GM12875 (cell line): ENCODE measurements at regions not wholly inside any gene's neighbourhood (a gene's known extent, or its start where the extent isn't known, plus 50 kb on each side); places are given as distances from the start of the nearest gene placed in this dataset.

Source experiments
- H3K4me3 ChIP-seq: one replicate; pipeline ENCODE4 v1.5.1; 2011; ENCODE audit warnings: low read depth, low read length, control low read depth
- TF ChIP-seq, protein P1 (sequence below): IDR thresholded peaks from 2 replicates; pipeline ENCODE4 v1.5.1; 2011; ENCODE audit warnings: low read depth, mild to moderate bottlenecking, control low read depth, inconsistent platforms, low read length, moderate library complexity, borderline replicate concordance; ENCODE audit not compliant: insufficient read depth

DNA sequence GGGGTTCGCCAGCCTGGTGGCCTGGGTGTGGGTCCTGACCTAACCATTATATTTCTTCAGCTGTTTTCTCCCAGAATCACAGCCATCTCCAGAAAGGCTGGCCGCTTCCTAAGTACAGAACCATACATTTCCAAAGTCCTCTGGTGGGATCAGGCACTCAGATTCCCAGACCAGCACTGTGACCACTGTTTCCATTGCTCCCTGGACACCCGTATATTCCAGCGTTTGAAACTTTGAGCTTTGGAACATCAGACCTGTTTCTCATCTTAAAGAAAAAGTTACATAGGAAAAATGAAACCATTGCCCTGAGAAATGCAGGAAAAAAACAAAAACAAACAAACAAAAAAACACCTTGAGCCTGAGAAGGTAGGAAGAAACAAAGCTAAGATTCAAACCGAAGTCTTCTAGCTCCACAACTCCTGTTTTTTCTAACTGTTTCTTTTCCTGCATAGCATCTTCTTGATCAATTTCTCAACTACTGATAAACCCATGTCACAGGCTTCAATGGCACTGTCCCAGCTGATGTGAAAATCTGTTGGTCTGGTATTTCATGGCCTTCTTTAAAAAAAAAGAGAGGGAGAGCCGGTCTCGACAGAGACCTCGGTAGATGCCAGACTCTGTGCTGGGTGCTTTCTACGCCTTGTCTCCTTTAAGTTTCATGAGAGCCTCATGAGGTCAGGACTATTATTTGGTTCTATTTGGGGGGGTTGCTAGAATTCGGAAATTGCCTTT is 221.3 kb downstream of the TOMM20 start:
- H3K4me3 ChIP-seq, result no peak overlapping the region
- TF ChIP-seq, protein P1, sequence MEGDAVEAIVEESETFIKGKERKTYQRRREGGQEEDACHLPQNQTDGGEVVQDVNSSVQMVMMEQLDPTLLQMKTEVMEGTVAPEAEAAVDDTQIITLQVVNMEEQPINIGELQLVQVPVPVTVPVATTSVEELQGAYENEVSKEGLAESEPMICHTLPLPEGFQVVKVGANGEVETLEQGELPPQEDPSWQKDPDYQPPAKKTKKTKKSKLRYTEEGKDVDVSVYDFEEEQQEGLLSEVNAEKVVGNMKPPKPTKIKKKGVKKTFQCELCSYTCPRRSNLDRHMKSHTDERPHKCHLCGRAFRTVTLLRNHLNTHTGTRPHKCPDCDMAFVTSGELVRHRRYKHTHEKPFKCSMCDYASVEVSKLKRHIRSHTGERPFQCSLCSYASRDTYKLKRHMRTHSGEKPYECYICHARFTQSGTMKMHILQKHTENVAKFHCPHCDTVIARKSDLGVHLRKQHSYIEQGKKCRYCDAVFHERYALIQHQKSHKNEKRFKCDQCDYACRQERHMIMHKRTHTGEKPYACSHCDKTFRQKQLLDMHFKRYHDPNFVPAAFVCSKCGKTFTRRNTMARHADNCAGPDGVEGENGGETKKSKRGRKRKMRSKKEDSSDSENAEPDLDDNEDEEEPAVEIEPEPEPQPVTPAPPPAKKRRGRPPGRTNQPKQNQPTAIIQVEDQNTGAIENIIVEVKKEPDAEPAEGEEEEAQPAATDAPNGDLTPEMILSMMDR, result no peak

DNA sequence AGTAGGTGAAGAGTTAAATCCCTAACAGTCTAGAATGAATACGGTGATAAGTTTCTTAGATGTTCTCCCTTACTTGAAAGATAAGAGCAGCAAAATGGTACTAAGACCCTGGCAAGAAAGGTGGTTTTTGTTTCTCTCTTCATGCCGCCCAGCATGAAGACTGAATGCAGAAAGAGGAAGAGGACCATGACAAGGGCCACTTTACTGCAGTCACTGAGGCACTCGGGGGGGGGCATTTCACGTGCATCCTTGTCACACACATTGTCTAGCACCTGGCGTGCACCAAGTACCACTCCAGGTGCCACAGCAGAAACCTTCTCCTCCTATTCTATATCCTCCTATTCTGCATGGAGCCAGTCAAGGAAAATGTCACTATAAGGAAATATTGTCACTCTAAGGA is 222.0 kb downstream of the TOMM20 start:
- H3K4me3 ChIP-seq, result no peak overlapping the region
- TF ChIP-seq, protein P1, result no peak

DNA sequence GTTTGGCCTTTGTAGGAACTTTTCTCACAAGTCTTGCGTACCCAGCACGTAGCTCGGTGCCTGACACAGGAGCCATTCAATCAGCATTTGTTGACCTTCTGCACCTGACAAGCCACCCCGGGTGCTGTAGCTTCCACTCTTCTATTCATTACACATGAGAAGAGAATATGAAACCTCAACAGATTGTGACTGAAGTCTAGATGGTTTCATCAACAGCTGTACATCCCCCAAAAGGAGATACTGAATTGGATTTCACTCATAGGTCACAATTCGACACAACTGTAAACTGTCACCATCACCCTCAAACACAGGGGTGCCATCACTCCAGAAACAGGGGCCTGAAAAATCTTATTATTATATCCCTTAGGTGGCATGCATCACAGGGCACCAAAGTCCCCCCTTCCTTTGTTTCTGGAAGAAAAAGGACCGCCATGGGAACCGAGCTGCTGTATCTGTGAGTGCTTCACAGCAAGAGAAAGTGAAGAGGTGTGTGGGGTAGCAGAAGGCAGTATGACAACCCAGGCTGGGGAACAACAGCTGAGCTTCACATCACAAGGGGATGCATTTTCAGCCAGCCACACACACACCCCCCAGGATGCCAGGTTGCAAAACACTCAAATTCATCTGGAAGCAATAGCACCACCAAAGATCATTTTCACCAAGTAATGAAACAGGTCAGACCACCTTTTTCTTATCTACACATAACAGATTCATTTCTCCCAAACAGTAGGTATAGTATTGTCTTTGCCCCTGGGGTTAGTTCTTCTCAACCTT is 225.7 kb downstream of the TOMM20 start:
- TF ChIP-seq, protein P1, result no peak
- no peak overlapping the region for H3K4me3 ChIP-seq

DNA sequence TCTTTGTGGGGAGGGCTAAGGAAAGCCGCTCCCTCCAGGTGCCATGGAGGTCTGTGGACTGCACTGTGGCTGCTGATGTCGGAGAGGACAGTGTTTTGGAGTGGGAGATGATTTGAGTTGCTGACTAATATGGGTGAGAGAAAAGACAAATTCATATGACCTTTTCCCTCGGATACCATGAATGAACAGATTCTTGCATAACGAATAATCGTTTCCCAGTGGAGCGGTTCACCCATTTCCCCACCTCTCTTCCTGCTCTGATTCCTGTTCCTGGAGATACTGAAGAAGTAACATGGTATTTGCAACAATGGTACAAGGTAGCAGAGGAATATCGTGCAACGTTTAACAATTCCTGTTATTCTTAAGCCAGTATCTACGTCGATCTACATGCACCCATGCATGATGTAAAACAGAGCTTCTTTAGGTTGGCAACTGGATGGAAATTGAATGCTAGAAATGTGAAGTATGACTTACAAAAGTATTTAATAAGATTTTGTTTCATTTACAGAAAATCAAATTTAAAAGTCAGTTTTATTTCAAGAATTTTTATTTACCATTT is 227.1 kb downstream of the TOMM20 start:
- TF ChIP-seq, protein P1, result no peak
- H3K4me3 ChIP-seq, result no peak overlapping the region

DNA sequence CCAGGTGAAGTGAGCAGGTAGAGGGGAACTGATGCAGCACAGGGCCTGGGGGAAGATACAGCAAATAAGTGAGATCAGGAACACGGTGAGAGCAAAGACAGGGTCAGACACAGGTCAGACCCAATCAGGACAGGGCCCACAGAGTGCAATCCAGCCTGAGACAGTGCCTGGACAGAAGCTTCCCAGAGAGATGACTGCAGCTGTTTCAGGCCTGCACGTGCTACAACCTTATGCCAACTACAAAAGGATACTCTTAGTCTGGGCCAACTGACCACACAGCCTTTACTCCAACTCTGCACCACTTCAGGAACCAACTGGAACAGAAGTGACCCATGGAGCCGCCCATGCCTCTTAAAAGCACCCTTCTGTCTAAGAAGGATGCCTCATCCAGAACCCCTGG is 228.0 kb downstream of the TOMM20 start:
- no peak overlapping the region for H3K4me3 ChIP-seq
- TF ChIP-seq, protein P1, result no peak

DNA sequence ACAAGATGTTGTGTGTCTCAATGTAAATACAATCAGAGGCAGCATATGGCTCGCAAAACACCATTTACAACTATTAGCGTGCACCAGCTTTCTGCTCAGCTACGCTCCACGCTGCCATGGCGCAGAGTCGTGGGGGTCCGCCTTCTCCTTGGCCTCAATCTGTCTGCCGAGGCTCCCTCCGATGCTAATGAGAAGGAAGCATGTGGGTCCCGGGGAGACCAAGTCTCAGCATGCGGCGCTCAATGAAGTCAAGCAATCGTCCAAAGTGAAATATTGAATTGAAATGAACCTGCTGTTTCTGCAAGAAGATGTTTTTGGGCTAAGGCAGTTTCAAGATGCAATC is 228.9 kb downstream of the TOMM20 start:
- TF ChIP-seq, protein P1, result no peak
- no peak overlapping the region for H3K4me3 ChIP-seq

DNA sequence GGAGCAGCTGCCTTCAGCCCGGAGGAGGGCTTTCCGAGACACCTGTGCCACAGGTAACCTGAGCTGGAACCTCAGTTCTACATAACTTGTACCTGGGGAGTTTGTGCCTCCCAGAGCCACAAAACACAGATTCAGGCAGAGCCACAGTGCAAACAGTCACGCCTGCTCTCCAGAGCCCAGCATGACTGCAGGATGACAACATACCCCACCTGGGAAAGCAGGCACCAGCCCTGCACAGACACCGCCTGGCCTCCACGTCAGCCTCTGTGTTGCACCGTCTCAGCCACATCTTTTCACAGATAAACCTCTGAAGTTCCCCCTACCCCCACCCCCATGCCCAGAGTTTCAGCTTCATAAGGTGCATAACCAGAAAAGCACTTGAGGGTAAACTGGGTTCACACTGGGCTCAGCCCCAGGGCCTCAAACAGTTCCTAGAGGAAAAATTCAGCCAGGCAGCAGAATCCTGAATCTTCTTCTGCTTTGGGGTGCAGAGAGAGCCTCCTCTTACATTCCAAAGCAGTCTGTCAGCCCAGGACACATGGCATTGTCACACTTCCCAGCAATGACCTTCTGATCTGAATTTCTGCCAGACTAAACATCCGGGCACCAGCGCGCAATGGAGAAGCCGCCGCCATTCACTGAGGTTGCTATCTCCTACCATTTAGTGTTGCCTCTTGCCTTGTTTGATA is 229.5 kb downstream of the TOMM20 start:
- TF ChIP-seq, protein P1, result no peak
- H3K4me3 ChIP-seq, result no peak overlapping the region
